NB4 (cell line): ENCODE measurements at regions not wholly inside any gene's neighbourhood (a gene's known extent, or its start where the extent isn't known, plus 50 kb on each side); places are given as distances from the start of the nearest gene placed in this dataset.

Experiments
- DNase-seq: peaks from one replicate; pipeline ENCODE4 v3.0.0; 2010; ENCODE audit warnings: low read depth
- H3K4me3 ChIP-seq: one replicate; pipeline ENCODE4 v1.5.1; 2011; ENCODE audit warnings: mild to moderate bottlenecking, low read depth, low read length, moderate library complexity
- CTCF ChIP-seq: IDR thresholded peaks from one replicate; pipeline ENCODE4 v1.5.1; 2012; ENCODE audit warnings: low read depth, low read length
- MAX ChIP-seq: IDR thresholded peaks from 2 replicates; pipeline ENCODE4 v1.6.1; 2011; ENCODE audit warnings: low read depth, low read length
- MYC ChIP-seq: IDR thresholded peaks from 2 replicates; pipeline ENCODE4 v1.6.1; 2011; ENCODE audit warnings: low read depth, low read length
- POLR2A ChIP-seq: IDR thresholded peaks from 2 replicates; pipeline ENCODE4 v1.6.1; 2011; ENCODE audit warnings: mild to moderate bottlenecking; ENCODE audit not compliant: insufficient read length; ENCODE audit errors: extremely low read depth

DNA sequence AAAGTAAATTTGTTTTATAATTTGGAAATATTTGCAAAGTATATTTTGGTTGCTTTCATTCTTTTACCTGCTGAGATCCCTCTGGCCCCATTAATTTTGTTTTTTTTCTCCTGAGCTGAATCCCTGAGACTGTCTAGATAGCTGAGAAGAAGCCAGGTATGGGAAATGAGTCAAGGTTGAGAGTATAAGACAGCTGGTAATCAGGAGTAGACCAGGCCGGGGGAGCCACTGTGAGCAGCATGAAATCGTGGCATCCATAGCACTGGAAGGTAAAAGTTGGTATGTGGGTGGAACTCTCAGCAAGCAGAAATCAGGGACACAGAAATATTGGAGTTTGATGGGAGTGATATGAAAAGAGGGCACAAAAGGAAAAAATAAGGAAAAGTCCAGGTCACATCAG is 164.5 kb downstream of the FHIP1A start:
- no peak for DNase-seq

GRCh38 chr4:151573945-151574344 is 165.0 kb downstream of the FHIP1A start:
- H3K4me3 ChIP-seq, result no peak overlapping the region
- no peak for TF ChIP-seq MYC
- no peak for TF ChIP-seq POLR2A
- no peak for DNase-seq

More for the DNA sequence above, 164.5 kb downstream of the FHIP1A start:
- TF ChIP-seq CTCF (no peak), POLR2A (no peak), MAX (no peak), MYC (no peak)
- H3K4me3 ChIP-seq, result no peak overlapping the region

DNA sequence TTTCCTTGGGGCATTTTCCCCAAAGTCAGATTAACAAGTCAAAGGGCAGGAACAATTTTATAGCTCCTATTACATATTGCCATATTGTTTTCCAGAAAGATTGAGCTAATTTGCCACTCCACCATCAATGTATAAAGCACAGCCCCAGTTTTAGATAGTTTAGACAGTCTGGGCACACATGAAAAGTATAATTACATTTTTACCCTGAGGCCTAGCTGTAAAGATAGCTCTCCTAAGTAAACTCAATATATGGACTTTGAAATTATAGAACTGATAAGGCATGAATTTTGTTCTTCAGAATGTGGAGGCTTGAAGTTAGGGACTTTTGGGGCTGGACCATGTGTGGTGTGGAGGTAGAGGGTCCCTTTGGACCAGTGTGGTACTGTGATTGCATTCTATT is 166.0 kb downstream of the FHIP1A start:
- TF ChIP-seq POLR2A (no peak), CTCF (no peak), MYC (no peak)
- H3K4me3 ChIP-seq, result no peak overlapping the region
- DNase-seq, result no peak

DNA sequence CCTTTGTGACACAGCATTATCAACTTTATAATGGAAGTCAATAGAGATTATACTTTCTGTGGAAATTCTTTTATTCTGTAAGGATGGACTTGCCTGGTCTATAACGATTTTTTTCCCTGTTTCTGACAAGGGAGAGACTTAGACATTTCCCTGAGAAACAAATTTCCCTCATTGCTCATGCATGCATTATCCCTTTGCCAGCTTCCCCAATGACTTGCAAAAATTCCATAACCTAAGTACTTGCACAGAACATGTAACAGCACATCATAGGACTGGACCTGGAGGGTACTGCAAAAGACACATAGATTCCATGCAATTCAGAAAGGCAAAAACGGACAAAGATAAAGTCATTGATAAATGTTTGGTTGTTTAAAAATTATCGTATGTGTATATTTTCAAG is 166.7 kb downstream of the FHIP1A start:
- DNase-seq, result no peak
- TF ChIP-seq MAX (no peak), POLR2A (no peak), CTCF (no peak), MYC (no peak)
- H3K4me3 ChIP-seq, result no peak overlapping the region

DNA sequence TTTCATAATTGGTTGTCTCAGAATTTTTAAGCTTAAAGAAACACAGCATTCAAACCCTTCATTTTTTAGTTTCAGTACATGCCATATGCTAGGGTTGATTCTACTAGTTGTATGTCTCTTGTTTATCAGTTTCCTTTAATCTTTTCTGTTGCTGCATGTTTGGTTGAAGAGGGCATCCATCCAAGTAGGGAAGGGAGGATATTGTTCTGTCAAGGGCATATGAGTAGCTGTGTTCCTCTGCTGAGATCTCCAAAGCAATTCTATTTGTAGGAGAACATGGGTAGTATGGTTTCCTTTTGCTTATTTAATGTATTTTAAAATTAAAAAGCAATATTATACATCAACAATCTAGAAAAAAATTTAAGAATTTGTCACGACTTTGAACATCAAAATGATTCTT is 167.7 kb downstream of the FHIP1A start:
- TF ChIP-seq MYC, result no peak
- TF ChIP-seq CTCF, result no peak
- no peak for TF ChIP-seq POLR2A
- TF ChIP-seq MAX, result no peak
- DNase-seq, result no peak
- H3K4me3 ChIP-seq, result no peak overlapping the region

GRCh38 chr4:151581570-151581969 is 172.6 kb downstream of the FHIP1A start:
- no peak overlapping the region for H3K4me3 ChIP-seq
- TF ChIP-seq MYC (no peak), POLR2A (no peak), MAX (no peak), CTCF (no peak)
- DNase-seq, result no peak
